Occipital lobe (tissue), 1 donor: ENCODE measurements at regions not wholly inside any gene's neighbourhood (a gene's known extent, or its start where the extent isn't known, plus 50 kb on each side); places are given as distances from the start of the nearest gene placed in this dataset.

Experiments
- DNase-seq: peaks from one replicate; lab custom pipeline; 2025; lab: John Stamatoyannopoulos, UW

- no peak for DNase-seq
Observed at GRCh38 chr9:135251996-135252760, 164.7 kb downstream of the OLFM1 start.

DNA sequence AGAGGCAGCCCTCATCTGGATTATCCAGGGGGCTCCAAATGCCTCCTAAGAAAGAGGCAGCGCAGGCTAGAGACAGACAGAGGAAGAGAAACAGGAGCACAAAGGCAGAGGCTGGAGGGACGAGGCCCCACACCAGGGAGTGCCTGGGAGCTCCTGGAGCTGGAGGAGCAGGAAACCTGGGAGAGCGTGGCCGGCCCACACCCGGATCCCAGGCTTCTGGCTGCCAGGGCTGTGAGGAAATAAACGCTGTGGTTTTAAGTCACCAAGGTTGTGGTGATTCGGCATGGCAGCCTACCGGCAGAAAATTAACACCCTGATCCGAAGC is 165.5 kb downstream of the OLFM1 start:
- DNase-seq, result no peak

DNA sequence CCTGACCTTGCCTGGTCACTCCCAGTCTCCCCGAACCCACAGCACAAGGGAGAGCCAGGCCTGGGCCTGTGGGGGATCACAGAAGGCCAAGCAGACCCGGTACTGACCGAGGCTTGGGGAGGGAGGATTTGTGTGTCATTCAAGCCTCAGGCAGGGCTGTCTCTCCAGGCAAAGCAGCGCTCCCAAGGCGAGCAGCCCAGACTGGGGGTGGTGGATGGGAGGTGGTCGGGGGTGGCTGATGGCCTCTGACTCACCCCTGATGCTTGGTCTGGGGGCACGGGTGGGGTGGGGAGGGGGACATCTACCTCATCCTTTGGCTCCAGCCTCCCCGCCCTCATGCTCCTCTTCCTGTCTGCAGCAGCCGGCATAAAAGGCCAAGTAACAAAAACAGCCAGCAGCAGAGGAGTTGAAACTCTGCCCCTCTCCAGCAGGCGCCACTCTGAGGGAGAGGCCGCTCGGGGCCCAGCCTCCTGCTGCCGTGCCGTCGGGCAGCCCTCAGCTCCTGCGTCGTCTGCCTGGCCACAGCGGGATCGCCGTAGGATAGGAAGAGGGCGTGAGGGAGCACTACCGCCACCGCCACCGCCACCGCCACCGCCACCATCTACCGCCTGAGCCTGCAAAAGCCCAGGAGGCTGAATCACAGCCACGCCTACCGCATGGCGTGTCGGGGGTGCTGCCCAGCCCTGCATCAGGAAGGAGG is 166.0 kb downstream of the OLFM1 start:
- no peak for DNase-seq

DNA sequence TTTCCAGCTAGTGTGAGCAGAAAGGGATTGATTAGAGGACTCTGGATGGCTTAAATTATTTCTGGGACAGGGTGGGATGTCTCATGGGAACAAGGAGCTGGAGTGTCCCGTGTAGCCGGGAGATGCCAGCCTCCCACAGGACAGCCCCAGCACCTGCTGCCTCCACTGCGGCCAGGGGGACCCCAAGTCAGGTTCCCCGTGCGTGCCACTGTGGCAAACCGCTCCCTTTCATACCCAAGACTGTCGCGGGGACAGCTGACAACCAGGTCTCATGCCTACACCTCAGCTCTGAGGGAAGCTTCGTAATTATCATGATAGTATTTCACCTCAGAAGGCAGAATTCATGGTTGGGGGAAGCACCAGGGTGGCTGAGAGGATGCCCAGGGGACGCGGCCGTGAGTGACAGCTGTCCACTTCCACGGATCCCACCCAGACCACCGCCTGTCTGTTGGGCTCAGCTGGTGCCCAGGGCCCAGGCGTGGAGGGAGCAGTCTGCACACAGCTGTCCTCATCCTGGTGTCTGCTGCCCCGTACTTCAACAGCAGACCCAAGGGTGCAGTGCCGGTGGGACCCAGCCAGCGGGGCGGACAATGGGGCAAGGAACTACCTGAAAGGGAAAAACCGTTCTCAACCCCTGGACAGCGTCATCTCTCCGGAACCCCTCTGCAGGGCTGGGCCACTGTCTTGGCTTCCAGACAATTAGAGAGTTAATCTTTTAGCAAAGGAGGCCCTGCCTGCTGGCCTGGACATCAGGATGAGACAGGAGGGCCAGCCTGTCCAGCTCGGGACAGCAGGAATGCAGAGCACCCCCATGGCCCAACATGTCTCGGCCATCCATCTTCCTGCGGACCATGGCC is 166.9 kb downstream of the OLFM1 start:
- DNase-seq, result no peak

GRCh38 chr9:135255033-135255840 is 167.8 kb downstream of the OLFM1 start:
- DNase-seq, result no peak

GRCh38 chr9:135255841-135256580 is 168.5 kb downstream of the OLFM1 start:
- no peak for DNase-seq

- no peak for DNase-seq
Observed at GRCh38 chr9:135256581-135257354, 169.3 kb downstream of the OLFM1 start.

- no peak for DNase-seq
Observed at GRCh38 chr9:135258461-135258860, 171.0 kb downstream of the OLFM1 start.

DNA sequence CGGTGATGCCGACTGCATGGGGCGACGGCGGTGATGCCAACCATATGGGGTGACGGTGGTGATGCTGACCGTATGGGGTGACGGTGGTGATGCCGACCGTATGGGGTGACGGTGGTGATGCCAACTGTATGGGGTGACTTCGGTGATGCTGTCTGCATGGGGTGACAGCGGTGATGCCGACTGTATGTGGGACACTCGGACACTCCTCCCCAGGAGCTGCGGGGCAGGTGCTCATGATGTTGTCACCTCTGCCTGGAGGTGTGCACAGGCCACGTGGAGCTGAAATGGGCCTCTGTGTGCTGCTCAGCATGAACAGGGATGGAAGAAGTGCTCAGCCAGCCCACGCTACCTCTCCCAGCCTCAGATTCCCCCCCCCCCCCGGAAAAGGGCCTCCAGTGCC is 171.8 kb downstream of the OLFM1 start:
- no peak for DNase-seq

DNA sequence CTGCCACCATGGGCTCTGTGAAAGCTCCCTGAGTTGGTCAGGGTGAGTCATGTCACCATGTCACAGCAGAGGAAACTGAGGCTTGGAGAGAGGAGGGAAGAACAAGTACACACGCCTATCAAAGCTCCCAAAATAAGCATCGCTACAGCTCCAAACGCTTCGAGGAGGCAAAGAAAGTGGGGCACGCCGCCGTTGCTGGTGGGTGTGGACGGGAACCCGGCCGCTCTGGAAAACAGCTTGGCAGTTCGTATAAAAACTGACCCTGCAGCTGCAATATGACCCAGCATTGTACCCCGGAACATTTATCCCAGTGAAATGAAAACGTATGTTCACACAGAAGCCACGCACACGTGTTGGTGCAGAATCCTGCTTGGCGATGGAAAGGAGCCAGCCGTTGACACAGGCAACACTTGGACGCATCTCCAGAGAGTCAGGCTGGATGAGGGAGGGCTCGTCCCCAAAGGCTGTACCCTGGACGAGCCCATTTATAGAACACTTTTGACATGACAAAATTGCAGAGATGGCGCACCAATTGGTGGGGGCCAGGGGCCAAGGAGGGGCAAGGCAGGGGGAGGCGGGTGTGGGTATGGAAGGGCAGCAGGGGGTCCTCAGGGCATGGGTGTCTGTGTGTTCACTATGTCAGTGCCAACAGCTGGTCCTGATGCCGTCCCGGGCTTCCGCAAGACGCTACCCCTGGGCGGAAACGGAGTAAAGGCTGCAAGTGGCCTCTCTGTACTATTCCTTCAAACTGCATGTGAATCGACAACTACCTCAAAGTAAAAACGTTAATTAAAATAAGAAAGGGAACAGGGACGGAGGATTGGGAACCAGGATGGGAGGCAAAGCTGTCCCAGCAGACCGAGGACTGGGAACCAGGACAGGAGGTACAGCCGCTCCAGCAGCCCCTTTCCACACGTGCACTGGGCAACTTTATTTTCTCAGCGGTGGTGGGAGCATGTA is 173.0 kb downstream of the OLFM1 start:
- no peak for DNase-seq

DNA sequence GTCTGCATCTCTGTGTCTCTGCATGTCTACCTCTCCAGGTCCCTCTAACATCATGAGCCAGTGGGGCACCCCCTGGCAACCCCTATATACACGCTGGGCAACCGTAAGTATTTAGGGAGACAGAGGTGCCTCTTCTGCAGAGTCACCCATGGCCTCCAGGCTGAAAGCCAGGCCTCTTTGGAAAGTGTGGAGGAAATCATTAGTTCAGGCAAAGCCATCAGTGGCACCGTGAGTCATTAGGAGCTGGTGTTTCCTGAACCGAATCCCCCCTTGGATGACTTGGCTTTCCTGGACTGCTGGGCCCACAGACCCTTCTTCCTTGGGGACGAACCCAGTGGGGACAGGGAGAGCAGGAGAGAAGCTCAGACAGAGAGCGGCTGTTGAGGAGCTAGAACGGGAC is 174.8 kb downstream of the OLFM1 start:
- DNase-seq, result no peak

DNA sequence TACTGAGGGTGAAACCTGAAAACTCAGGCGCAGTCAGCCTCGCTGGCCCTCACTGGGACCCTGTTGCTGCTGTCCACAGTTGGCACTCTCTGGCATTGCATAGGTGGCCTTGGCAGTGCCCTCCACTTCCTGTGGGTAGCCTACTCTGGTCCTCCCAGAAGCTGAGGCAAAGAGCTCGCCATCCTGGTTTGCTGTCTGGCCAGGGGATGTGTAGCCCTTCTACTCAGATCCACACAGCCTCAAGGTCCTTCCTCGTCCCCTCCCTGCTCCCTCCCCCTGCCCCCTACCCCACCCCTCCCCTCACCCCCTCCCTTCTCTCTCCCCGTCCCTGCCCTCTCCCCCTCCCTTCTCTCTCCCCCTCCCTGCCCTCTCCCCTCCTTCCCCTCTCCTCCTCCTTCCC is 176.0 kb downstream of the OLFM1 start:
- DNase-seq, result no peak

GRCh38 chr9:135265931-135266330 is 178.5 kb downstream of the OLFM1 start:
- DNase-seq, result no peak

GRCh38 chr9:135267191-135267809 is 179.8 kb downstream of the OLFM1 start:
- DNase-seq, result no peak

- DNase-seq, result no peak
Observed at GRCh38 chr9:135268031-135268430, 180.6 kb downstream of the OLFM1 start.

GRCh38 chr9:135268981-135269380 is 181.5 kb downstream of the OLFM1 start:
- DNase-seq, result no peak

DNA sequence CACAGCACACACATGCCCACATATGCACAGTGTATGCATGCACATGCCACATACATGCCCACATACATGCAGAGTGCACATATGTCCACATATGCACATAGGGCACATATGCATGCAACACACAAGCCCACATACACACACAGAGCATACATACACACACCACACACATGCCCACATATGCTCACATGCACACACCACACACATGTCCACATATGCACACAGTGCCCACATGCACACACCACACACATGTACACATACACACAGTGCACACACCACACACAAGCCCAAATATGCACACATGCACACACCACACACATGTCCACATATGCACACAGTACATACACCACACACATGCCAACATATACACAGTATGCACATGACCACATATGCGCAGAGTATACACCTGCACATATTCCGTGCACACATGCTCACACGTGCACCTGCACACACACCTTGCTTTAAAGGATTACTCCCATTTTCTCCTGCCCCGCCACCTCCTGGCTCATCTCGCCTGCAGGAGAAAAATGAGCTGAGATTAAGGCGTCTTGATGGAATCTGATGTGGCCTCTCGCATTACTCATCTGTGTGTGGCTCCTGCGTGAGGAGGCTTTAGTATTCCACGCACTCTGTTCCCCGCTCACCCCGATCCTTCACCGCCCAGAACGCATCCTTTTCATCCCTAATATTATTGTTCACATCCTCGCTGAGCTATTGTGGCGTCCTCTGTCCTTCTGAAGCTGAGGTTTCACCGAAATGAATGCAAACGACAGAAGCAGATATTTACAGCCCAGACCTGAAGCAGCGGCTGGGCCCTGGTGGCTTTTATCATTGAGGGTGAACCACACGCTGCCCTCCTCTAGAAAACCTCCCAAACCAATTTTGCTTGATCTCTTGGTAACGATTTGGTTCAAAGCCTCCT is 182.7 kb downstream of the OLFM1 start:
- DNase-seq, result no peak
